ENCODE measurements at regions not wholly inside any gene's neighbourhood (a gene's known extent, or its start where the extent isn't known, plus 50 kb on each side); places are given as distances from the start of the nearest gene placed in this dataset.

GRCh38 chr13:73966331-73966730, 167.9 kb downstream of the KLF12 start:
- peaks cover 17% of the 10 kb centered on the region for H3K36me3 Mint-ChIP-seq (ENCODE audit: low read depth)
- H3K9me3 Mint-ChIP-seq: no peaks in the 10 kb centered on the region
- peaks cover 21% of the 10 kb centered on the region for H3K4me1 Mint-ChIP-seq
- TF ChIP-seq, protein P1, sequence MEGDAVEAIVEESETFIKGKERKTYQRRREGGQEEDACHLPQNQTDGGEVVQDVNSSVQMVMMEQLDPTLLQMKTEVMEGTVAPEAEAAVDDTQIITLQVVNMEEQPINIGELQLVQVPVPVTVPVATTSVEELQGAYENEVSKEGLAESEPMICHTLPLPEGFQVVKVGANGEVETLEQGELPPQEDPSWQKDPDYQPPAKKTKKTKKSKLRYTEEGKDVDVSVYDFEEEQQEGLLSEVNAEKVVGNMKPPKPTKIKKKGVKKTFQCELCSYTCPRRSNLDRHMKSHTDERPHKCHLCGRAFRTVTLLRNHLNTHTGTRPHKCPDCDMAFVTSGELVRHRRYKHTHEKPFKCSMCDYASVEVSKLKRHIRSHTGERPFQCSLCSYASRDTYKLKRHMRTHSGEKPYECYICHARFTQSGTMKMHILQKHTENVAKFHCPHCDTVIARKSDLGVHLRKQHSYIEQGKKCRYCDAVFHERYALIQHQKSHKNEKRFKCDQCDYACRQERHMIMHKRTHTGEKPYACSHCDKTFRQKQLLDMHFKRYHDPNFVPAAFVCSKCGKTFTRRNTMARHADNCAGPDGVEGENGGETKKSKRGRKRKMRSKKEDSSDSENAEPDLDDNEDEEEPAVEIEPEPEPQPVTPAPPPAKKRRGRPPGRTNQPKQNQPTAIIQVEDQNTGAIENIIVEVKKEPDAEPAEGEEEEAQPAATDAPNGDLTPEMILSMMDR (IDR thresholded peaks at IDR 0.05; ENCODE audit: unreplicated experiment in 3 of 3): no peak
- no peaks in the 10 kb centered on the region for H3K27me3 Mint-ChIP-seq (ENCODE audit: low read depth)
- peak overlapping the region in 1 of 3 experiments; percentile 13 for H3K27ac Mint-ChIP-seq
- H3K4me3 Mint-ChIP-seq: no peak overlapping the region

GRCh38 chr13:73962284-73962683, 171.9 kb downstream of the KLF12 start:
- Mint-ChIP-seq H3K27ac (no peak overlapping the region), H3K27me3 (ENCODE audit: low read depth) (no peaks in the 10 kb centered on the region), H3K36me3 (ENCODE audit: low read depth) (peaks cover 20% of the 10 kb centered on the region), H3K9me3 (no peaks in the 10 kb centered on the region), H3K4me1 (peaks cover 25% of the 10 kb centered on the region), H3K4me3 (no peak overlapping the region)
- TF ChIP-seq, protein P1 (IDR thresholded peaks at IDR 0.05; ENCODE audit: unreplicated experiment in 3 of 3): no peak

DNA sequence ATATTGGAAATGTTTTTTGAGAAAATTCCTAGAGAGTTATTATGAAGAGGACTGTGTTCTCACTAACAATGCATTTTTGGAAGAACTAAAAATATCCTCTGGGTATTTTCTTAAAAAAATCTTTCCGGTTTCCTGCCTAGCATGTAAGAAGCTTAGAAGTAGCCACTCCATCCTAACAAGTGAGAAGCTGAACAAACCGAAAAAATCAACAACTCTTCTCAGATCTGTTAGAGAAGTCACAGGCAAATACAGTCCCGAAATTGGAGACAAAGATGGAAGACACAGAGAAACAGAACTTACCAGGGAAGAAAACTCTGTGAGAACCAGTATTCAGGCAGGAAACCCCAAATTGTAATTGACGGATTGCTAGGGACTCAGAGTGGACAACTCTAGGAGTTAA, 173.0 kb downstream of the KLF12 start:
- TF ChIP-seq, protein P1 (IDR thresholded peaks at IDR 0.05; ENCODE audit: unreplicated experiment in 3 of 3): no peak
- Mint-ChIP-seq H3K9me3 (no peaks in the 10 kb centered on the region), H3K27me3 (ENCODE audit: low read depth) (no peaks in the 10 kb centered on the region), H3K4me1 (peaks cover 17% of the 10 kb centered on the region), H3K36me3 (ENCODE audit: low read depth) (peaks cover 20% of the 10 kb centered on the region), H3K4me3 (no peak overlapping the region), H3K27ac (peak overlapping the region in 2 of 3 experiments; percentile 2 to 44)

GRCh38 chr13:73960474-73960873, 173.7 kb downstream of the KLF12 start:
- peaks cover 20% of the 10 kb centered on the region for H3K36me3 Mint-ChIP-seq (ENCODE audit: low read depth)
- TF ChIP-seq, protein P1 (IDR thresholded peaks at IDR 0.05; ENCODE audit: unreplicated experiment in 3 of 3): no peak
- H3K9me3 Mint-ChIP-seq: no peaks in the 10 kb centered on the region
- peaks cover 16% of the 10 kb centered on the region for H3K4me1 Mint-ChIP-seq
- H3K4me3 Mint-ChIP-seq: no peak overlapping the region
- no peak overlapping the region for H3K27ac Mint-ChIP-seq
- no peaks in the 10 kb centered on the region for H3K27me3 Mint-ChIP-seq (ENCODE audit: low read depth)

- H3K36me3 Mint-ChIP-seq (ENCODE audit: low read depth): peaks cover 16% of the 10 kb centered on the region
- TF ChIP-seq, protein P1 (IDR thresholded peaks at IDR 0.05; ENCODE audit: unreplicated experiment in 3 of 3): no peak
- H3K4me1 Mint-ChIP-seq: peaks cover 14% of the 10 kb centered on the region
- H3K27me3 Mint-ChIP-seq (ENCODE audit: low read depth): no peaks in the 10 kb centered on the region
- no peak overlapping the region for H3K4me3 Mint-ChIP-seq
- H3K27ac Mint-ChIP-seq: no peak overlapping the region
- no peaks in the 10 kb centered on the region for H3K9me3 Mint-ChIP-seq
These were observed 175.4 kb downstream of the KLF12 start for GRCh38 chr13:73958657-73959397.

DNA sequence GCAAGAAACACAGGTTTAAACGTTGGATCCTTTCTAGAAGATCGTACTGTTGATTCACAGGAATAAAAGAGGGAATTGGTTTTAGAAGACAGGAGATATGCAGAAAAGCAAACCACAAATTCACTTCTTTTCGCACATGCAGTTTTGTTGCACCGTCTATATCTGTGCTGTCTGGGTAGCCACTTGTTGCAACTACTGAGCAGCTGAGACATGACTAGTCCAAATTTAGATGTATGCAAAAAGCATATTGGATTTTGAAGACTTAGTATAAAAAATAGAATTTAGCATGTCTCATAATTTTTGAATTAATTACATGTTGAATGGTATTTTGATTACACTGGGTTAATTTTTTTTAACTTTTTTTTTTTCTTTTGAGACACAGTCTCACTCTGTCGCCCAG, 176.3 kb downstream of the KLF12 start:
- peaks cover 15% of the 10 kb centered on the region for H3K4me1 Mint-ChIP-seq
- H3K36me3 Mint-ChIP-seq (ENCODE audit: low read depth): peaks cover 16% of the 10 kb centered on the region
- H3K4me3 Mint-ChIP-seq: no peak overlapping the region
- no peaks in the 10 kb centered on the region for H3K9me3 Mint-ChIP-seq
- no peaks in the 10 kb centered on the region for H3K27me3 Mint-ChIP-seq (ENCODE audit: low read depth)
- H3K27ac Mint-ChIP-seq: no peak overlapping the region
- TF ChIP-seq, protein P1 (IDR thresholded peaks at IDR 0.05; ENCODE audit: unreplicated experiment in 3 of 3): no peak

Measured in nephron (organoid).